Mesendoderm (in vitro differentiated cells): ENCODE measurements at regions not wholly inside any gene's neighbourhood (a gene's known extent, or its start where the extent isn't known, plus 50 kb on each side); places are given as distances from the start of the nearest gene placed in this dataset.

Experiments used
- DNase-seq: peaks from one replicate; pipeline ENCODE4 v3.0.0; 2013
- H2AK5ac ChIP-seq: 2 replicates; pipeline ENCODE4 v1.6.1; 2013; ENCODE audit warnings: low read length, inconsistent platforms
- H2BK120ac ChIP-seq: 2 replicates; pipeline ENCODE4 v1.6.1; 2013; ENCODE audit warnings: low read depth, mild to moderate bottlenecking, low read length, moderate library complexity, mixed read lengths
- H2BK15ac ChIP-seq: replicated peaks from 2 replicates; pipeline ENCODE4 v1.6.1; 2013; ENCODE audit warnings: low read depth, mild to moderate bottlenecking, moderate library complexity
- H2BK5ac ChIP-seq: 2 replicates; pipeline ENCODE4 v1.6.1; 2013; ENCODE audit warnings: low read length, inconsistent platforms
- H3K18ac ChIP-seq: 2 replicates; pipeline ENCODE4 v1.6.1; 2013; ENCODE audit warnings: mild to moderate bottlenecking, low read length, mixed read lengths
- H3K23ac ChIP-seq: one replicate; pipeline ENCODE4 v1.6.1; 2013; ENCODE audit warnings: low read length
- H3K27ac ChIP-seq: 2 replicates; pipeline ENCODE4 v1.5.1; 2013; ENCODE audit warnings: low read depth, mild to moderate bottlenecking, inconsistent platforms, low read length, moderate library complexity
- H3K27me3 ChIP-seq: 2 replicates; pipeline ENCODE4 v1.6.1; 2013; ENCODE audit warnings: low read length, control low read depth, mild to moderate bottlenecking, inconsistent platforms; ENCODE audit not compliant: insufficient read depth, poor library complexity
- H3K36me3 ChIP-seq: 2 replicates; pipeline ENCODE4 v1.6.1; 2013; ENCODE audit warnings: low read length, inconsistent platforms; ENCODE audit not compliant: control insufficient read depth, insufficient read depth
- H3K4ac ChIP-seq: one replicate; pipeline ENCODE4 v1.6.1; 2013; ENCODE audit warnings: low read depth, mild to moderate bottlenecking, low read length, moderate library complexity
- H3K4me1 ChIP-seq: 2 replicates; pipeline ENCODE4 v1.6.1; 2013; ENCODE audit warnings: low read depth, low read length, inconsistent platforms; ENCODE audit not compliant: control insufficient read depth
- H3K4me2 ChIP-seq: 2 replicates; pipeline ENCODE4 v1.6.1; 2013; ENCODE audit warnings: low read length
- H3K4me3 ChIP-seq: 2 replicates; pipeline ENCODE4 v1.5.1; 2013; ENCODE audit warnings: mild to moderate bottlenecking, low read length
- H3K56ac ChIP-seq: one replicate; pipeline ENCODE4 v1.6.1; 2013; ENCODE audit warnings: low read length
- H3K79me1 ChIP-seq: 2 replicates; pipeline ENCODE4 v1.6.1; 2013; ENCODE audit warnings: low read length, inconsistent platforms
- H3K79me2 ChIP-seq: 2 replicates; pipeline ENCODE4 v1.6.1; 2013; ENCODE audit warnings: mild to moderate bottlenecking, low read length; ENCODE audit not compliant: control insufficient read depth, insufficient read depth
- H3K9ac ChIP-seq: 2 replicates; pipeline ENCODE4 v1.6.1; 2013; ENCODE audit warnings: low read length, inconsistent platforms
- H4K5ac ChIP-seq: one replicate; pipeline ENCODE4 v1.6.1; 2013; ENCODE audit warnings: low read length
- H4K8ac ChIP-seq: one replicate; pipeline ENCODE4 v1.6.1; 2013; ENCODE audit warnings: low read depth, mild to moderate bottlenecking, control low read depth, low read length, moderate library complexity
- WGBS: extraction: QIAGEN DNeasy Blood & Tissue Kit; methylation state at CpG from one replicate; pipeline ENCODE4 v1.1.7; 2013; ENCODE audit warnings: low lambda C conversion rate, missing lambda C conversion rate; ENCODE audit not compliant: insufficient coverage; ENCODE audit errors: extremely low coverage; 5-methylcytosine and 5-hydroxymethylcytosine counted together

DNA sequence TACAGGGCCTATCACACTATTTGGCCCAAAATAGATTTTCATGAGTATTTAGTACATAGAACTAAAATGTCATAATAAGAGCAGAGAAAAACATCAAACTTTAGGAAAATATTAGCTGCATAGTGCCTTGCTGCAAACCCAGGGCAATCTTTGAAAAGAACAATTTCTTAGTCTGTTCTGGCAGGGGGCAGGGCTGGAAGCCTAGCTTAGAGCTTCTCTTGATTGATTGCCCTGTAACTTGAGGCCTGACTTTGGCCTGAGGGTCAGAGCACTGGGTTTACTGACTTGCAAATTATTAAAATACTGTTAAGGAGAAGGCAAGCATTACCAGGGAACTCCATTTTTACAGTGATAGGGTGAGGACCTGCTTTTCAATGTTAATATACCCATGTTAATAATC is 115.8 kb upstream of the SPAG17 start:
- Histone ChIP-seq H3K27me3 (no peaks in the 10 kb centered on the region), H3K4me3 (no peak overlapping the region), H3K23ac (no peak overlapping the region), H3K9ac (no peak overlapping the region), H2BK5ac (no peak overlapping the region), H2BK15ac (no peak overlapping the region), H3K27ac (no peak overlapping the region), H3K4me1 (no peaks in the 10 kb centered on the region), H4K8ac (no peak overlapping the region), H3K36me3 (no peaks in the 10 kb centered on the region), H2BK120ac (no peak overlapping the region), H3K56ac (no peak overlapping the region), H3K4me2 (no peak overlapping the region), H2AK5ac (no peak overlapping the region), H3K79me1 (no peaks in the 10 kb centered on the region), H4K5ac (no peak overlapping the region), H3K79me2 (no peaks in the 10 kb centered on the region), H3K18ac (no peak overlapping the region), H3K4ac (no peak overlapping the region)
- DNase-seq: peak; percentile 30

DNA sequence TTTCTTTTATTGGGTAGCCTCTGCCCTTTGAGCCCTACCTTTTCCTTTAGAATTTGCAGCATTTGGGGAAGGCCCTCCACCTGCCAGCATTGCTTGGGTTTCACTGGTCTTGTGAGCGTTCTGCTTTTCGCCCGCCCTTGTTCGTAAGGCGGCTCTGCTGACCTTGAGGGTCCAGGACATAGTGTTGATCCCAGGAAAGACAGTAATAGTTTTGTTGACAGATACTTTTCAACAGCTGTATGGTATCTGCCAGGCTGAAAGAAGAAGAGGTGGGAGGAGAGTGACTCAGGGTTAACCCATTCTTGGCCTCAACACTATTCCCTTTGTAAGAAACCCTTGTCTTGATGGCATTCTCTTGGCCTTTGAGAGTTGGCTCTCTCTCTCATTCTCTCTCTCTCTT is 113.4 kb upstream of the SPAG17 start:
- Histone ChIP-seq H3K27me3 (no peaks in the 10 kb centered on the region), H4K5ac (no peak overlapping the region), H3K27ac (no peak overlapping the region), H3K4me1 (no peaks in the 10 kb centered on the region), H3K4ac (no peak overlapping the region), H2BK5ac (no peak overlapping the region), H2BK120ac (peak overlapping the region; percentile 28), H3K4me3 (no peak overlapping the region), H4K8ac (no peak overlapping the region), H3K79me2 (no peaks in the 10 kb centered on the region), H3K9ac (no peak overlapping the region), H2BK15ac (no peak overlapping the region), H3K23ac (no peak overlapping the region), H3K36me3 (no peaks in the 10 kb centered on the region), H3K79me1 (no peaks in the 10 kb centered on the region), H3K18ac (no peak overlapping the region), H3K4me2 (no peak overlapping the region), H3K56ac (no peak overlapping the region), H2AK5ac (no peak overlapping the region)
- no peak for DNase-seq
- WGBS: no CpG with 5 or more reads among the region's 5 CpGs

DNA sequence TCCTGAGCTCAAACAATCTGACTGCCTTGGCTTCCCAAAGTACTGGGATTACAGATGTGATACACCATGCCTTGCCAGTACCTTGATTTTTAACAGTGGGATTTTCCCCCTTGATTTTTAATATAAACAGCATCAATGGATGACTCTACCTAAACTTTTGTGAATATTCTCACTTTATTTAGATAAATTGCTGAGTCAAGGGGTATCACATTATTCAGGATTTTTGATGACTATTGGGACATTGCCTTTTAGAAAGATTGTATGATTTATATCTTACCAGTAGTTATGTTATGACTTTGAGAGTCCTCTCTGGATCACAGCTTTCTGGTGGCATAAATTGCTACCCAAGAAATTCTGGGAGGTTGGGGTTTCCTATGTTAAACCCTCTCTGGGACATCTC is 112.5 kb upstream of the SPAG17 start:
- Histone ChIP-seq H4K5ac (no peak overlapping the region), H3K79me2 (no peaks in the 10 kb centered on the region), H3K4me1 (no peaks in the 10 kb centered on the region), H3K36me3 (no peaks in the 10 kb centered on the region), H3K9ac (no peak overlapping the region), H3K27ac (no peak overlapping the region), H3K27me3 (no peaks in the 10 kb centered on the region), H3K23ac (no peak overlapping the region), H2BK120ac (no peak overlapping the region), H3K79me1 (no peaks in the 10 kb centered on the region), H2BK15ac (no peak overlapping the region), H3K4me3 (no peak overlapping the region), H3K18ac (no peak overlapping the region), H2AK5ac (no peak overlapping the region), H3K4me2 (no peak overlapping the region), H3K56ac (no peak overlapping the region), H4K8ac (no peak overlapping the region), H2BK5ac (no peak overlapping the region), H3K4ac (no peak overlapping the region)
- DNase-seq: no peak

DNA sequence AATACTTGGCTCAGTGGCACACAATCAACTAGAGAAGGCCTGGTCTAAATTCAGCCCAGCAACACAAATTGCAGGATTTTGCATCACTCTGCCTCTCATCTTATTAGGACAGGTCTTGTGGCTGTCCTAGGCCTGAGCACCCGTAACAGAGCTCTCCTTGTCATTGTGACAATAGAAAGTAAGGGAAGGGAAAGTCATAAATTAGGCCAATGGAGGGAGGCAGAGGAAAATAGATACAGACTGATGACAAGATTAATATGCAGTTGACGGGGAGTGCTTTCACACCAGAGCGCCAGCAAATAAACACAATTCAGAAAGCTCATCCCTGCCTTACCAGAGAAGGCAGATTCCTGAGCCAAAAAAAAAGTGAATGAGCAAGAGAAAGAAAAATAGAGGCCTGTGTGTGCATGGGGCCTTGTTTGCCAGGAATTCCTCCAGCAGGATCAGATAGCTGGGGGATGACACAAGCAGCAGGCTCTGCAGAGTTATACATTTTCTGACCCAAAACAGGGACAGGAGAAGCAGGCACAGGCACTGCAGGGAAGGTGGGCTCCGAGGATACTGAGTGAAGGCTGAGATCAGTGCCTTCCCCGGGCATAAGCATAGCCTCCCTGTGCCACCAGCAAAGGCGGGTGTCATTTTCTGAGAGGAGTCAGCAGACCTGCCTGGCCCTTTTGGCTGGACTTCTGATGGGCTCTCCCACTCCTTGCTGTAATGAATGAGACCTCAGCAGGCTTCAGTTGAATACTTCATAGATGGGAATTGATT is 110.0 kb upstream of the SPAG17 start:
- no peak overlapping the region for H2BK5ac ChIP-seq
- H3K9ac ChIP-seq: no peak overlapping the region
- no peak overlapping the region for H2BK120ac ChIP-seq
- no peaks in the 10 kb centered on the region for H3K36me3 ChIP-seq
- H3K18ac ChIP-seq: no peak overlapping the region
- no peaks in the 10 kb centered on the region for H3K27me3 ChIP-seq
- H3K79me2 ChIP-seq: no peaks in the 10 kb centered on the region
- no peak overlapping the region for H4K5ac ChIP-seq
- no peaks in the 10 kb centered on the region for H3K4me1 ChIP-seq
- H3K4ac ChIP-seq: no peak overlapping the region
- H2AK5ac ChIP-seq: no peak overlapping the region
- peak; percentile 24 for DNase-seq
- no peak overlapping the region for H3K4me3 ChIP-seq
- H4K8ac ChIP-seq: no peak overlapping the region
- no peaks in the 10 kb centered on the region for H3K79me1 ChIP-seq
- no peak overlapping the region for H3K4me2 ChIP-seq
- no peak overlapping the region for H3K27ac ChIP-seq
- no peak overlapping the region for H2BK15ac ChIP-seq
- H3K23ac ChIP-seq: no peak overlapping the region
- no peak overlapping the region for H3K56ac ChIP-seq
- WGBS: no CpG with 5 or more reads among the region's 6 CpGs

DNA sequence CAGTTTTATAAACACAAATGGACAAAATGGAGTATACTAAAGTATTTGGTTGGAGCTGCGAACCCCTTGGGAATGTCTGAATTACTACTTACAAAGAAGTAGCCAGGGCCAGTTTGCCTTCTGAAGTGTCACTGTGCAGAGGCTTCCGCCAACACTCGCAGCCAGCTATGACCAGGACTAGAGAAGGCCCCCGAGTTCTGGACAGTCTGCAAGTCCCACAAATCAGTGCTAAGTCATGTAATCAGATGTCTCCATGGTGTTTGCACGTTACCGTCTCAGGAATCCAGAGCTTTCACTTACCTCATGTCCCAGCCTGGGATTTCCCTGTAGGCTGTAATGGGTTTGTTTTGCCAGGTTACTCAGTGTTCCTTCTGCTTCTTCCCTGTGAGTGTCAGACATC is 106.6 kb upstream of the SPAG17 start:
- no peak overlapping the region for H3K4me3 ChIP-seq
- no peak overlapping the region for H3K9ac ChIP-seq
- H3K56ac ChIP-seq: no peak overlapping the region
- H4K8ac ChIP-seq: no peak overlapping the region
- H3K79me2 ChIP-seq: no peaks in the 10 kb centered on the region
- no peak overlapping the region for H2BK15ac ChIP-seq
- H2AK5ac ChIP-seq: no peak overlapping the region
- no peaks in the 10 kb centered on the region for H3K4me1 ChIP-seq
- no peak overlapping the region for H4K5ac ChIP-seq
- no peak overlapping the region for H3K4ac ChIP-seq
- no peaks in the 10 kb centered on the region for H3K36me3 ChIP-seq
- H3K4me2 ChIP-seq: no peak overlapping the region
- no CpG with 5 or more reads among the region's 6 CpGs for WGBS
- H3K27me3 ChIP-seq: no peaks in the 10 kb centered on the region
- H2BK120ac ChIP-seq: no peak overlapping the region
- no peak for DNase-seq
- no peak overlapping the region for H2BK5ac ChIP-seq
- H3K18ac ChIP-seq: no peak overlapping the region
- H3K79me1 ChIP-seq: no peaks in the 10 kb centered on the region
- no peak overlapping the region for H3K27ac ChIP-seq
- no peak overlapping the region for H3K23ac ChIP-seq

DNA sequence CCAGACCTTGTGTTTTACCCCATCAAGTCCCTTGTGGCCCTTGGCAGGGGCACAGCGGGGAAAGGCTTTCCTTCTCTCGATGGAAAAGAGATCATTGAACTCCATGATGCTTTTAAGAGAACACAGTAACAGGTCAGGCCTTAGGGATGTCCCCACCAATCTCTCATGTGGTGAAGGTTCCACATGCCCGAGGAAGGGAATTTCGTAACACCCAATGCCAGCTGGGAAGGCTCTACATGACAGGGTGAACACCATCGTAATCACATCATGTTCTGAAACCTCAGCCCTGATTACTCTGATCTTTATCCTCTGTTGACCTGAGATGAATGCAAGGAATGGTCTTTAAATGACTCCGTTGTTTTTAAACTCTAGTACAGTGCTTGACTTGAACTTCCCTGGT is 105.5 kb upstream of the SPAG17 start:
- Histone ChIP-seq H3K27me3 (no peaks in the 10 kb centered on the region), H3K79me1 (no peaks in the 10 kb centered on the region), H2BK15ac (no peak overlapping the region), H3K4me3 (no peak overlapping the region), H3K79me2 (no peaks in the 10 kb centered on the region), H4K5ac (no peak overlapping the region), H3K4me1 (no peaks in the 10 kb centered on the region), H2BK120ac (no peak overlapping the region), H3K4me2 (no peak overlapping the region), H3K27ac (no peak overlapping the region), H4K8ac (no peak overlapping the region), H2BK5ac (no peak overlapping the region), H3K4ac (no peak overlapping the region), H3K23ac (no peak overlapping the region), H3K36me3 (no peaks in the 10 kb centered on the region), H3K18ac (no peak overlapping the region), H3K56ac (no peak overlapping the region), H3K9ac (no peak overlapping the region), H2AK5ac (no peak overlapping the region)
- WGBS: no CpG with 5 or more reads among the region's 6 CpGs
- no peak for DNase-seq
